Activated naive CD8-positive, alpha-beta T cell (primary cell): ENCODE measurements at regions not wholly inside any gene's neighbourhood (a gene's known extent, or its start where the extent isn't known, plus 50 kb on each side); places are given as distances from the start of the nearest gene placed in this dataset.
"Not testable (repeated sequence)": the region's sequence is repeated elsewhere in the genome, so short reads cannot be mapped to it uniquely, and the experiment has no call there.

ENCODE experiments used
- H3K27ac Mint-ChIP-seq: one replicate; pipeline ENCODE4 v1.8.0; 2021; ENCODE audit warnings: mixed read lengths
- H3K27me3 Mint-ChIP-seq: one replicate; pipeline ENCODE4 v1.8.0; 2021; ENCODE audit warnings: mixed read lengths
- H3K36me3 Mint-ChIP-seq: one replicate; pipeline ENCODE4 v1.8.0; 2021; ENCODE audit warnings: mixed read lengths
- H3K4me1 Mint-ChIP-seq: one replicate; pipeline ENCODE4 v1.8.0; 2021; ENCODE audit warnings: low read depth, mixed read lengths
- H3K4me3 Mint-ChIP-seq: one replicate; pipeline ENCODE4 v1.8.0; 2021; ENCODE audit warnings: mild to moderate bottlenecking, mixed read lengths
- H3K9me3 Mint-ChIP-seq: one replicate; pipeline ENCODE4 v1.8.0; 2021; ENCODE audit warnings: low read depth, mixed read lengths

DNA sequence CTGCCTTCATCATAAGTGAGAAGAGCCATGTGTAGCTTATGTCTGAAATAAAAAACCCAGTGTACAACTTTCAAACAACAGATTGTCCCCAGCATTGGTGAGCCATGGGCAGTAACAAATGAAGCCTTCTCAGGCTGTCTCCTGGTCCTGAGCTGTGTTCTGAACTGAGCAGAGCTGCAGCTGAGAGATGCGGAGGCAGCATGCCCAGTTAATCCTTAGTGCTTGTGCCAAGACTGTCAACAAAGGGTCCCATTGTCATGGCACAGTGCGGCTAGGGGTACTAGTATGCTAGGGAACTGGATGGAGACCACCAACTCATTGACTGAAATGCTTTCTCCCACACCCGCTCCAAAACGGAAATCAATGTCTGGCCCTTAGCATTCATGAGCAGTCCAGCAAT, 154.3 kb downstream of the RMST start:
- Mint-ChIP-seq H3K9me3 (no peaks in the 10 kb centered on the region), H3K4me3 (no peak overlapping the region), H3K27ac (no peak overlapping the region), H3K4me1 (no peaks in the 10 kb centered on the region), H3K27me3 (no peaks in the 10 kb centered on the region), H3K36me3 (no peaks in the 10 kb centered on the region)

GRCh38 chr12:97628962-97629361, 166.4 kb downstream of the RMST start:
- no peaks in the 10 kb centered on the region for H3K36me3 Mint-ChIP-seq
- H3K27me3 Mint-ChIP-seq = no peaks in the 10 kb centered on the region
- H3K27ac Mint-ChIP-seq = no peak overlapping the region
- no peaks in the 10 kb centered on the region for H3K9me3 Mint-ChIP-seq
- H3K4me1 Mint-ChIP-seq = no peaks in the 10 kb centered on the region
- no peak overlapping the region for H3K4me3 Mint-ChIP-seq

- Mint-ChIP-seq H3K4me1 (no peaks in the 10 kb centered on the region), H3K36me3 (no peaks in the 10 kb centered on the region), H3K27ac (no peak overlapping the region), H3K9me3 (no peaks in the 10 kb centered on the region), H3K4me3 (no peak overlapping the region), H3K27me3 (no peaks in the 10 kb centered on the region)
These were observed 166.8 kb downstream of the RMST start for GRCh38 chr12:97629382-97629781.

DNA sequence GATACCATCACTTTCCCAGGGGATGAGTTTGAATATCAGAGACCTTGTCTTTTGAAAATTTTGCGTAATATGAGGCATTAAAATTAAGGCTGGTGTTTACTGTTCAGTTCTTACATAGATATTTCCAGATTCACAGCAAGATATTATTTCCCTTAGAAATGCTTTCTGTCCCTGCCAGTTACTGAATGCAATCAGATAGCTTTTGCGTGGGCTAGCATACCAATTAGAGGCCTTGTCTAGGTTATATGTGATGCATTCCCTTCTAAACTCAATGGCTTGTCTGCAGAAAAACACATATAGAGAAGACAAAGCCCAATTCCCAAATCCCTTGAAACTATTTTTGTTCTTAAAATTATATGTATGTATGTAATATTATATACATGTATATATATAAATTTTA, 167.8 kb downstream of the RMST start:
- no peaks in the 10 kb centered on the region for H3K4me1 Mint-ChIP-seq
- H3K36me3 Mint-ChIP-seq = no peaks in the 10 kb centered on the region

DNA sequence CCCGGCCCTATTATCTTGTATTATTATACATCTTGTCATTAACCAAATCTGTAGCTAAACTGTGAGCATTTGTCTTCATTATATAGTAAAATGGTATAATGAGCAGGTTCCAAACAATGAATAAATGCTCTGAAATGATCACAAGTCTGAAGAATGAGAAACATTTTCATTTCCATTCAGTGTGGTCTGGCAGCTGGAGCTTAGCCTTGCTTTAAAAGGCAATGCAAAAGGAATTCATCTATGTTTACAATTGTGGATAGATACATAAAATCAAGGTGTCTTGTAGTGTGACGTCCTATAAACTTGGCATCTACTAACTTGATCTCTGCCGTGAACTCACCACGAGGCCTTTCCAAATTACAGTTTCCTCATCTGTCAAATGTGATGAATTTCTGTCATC, 168.3 kb downstream of the RMST start:
- peaks cover 4% of the 10 kb centered on the region for H3K9me3 Mint-ChIP-seq
- H3K4me1 Mint-ChIP-seq = no peaks in the 10 kb centered on the region
- H3K27ac Mint-ChIP-seq = no peak overlapping the region
- H3K27me3 Mint-ChIP-seq = no peaks in the 10 kb centered on the region
- H3K4me3 Mint-ChIP-seq = no peak overlapping the region
- H3K36me3 Mint-ChIP-seq = no peaks in the 10 kb centered on the region

More for the DNA sequence above, 167.8 kb downstream of the RMST start:
- Mint-ChIP-seq H3K4me3 (no peak overlapping the region), H3K27ac (no peak overlapping the region), H3K27me3 (no peaks in the 10 kb centered on the region), H3K9me3 (peaks cover 3% of the 10 kb centered on the region)

GRCh38 chr12:97637770-97638169, 175.2 kb downstream of the RMST start:
- Mint-ChIP-seq H3K9me3 (peaks cover 4% of the 10 kb centered on the region), H3K27me3 (no peaks in the 10 kb centered on the region), H3K4me1 (no peaks in the 10 kb centered on the region), H3K4me3 (no peak overlapping the region), H3K36me3 (no peaks in the 10 kb centered on the region), H3K27ac (no peak overlapping the region)

DNA sequence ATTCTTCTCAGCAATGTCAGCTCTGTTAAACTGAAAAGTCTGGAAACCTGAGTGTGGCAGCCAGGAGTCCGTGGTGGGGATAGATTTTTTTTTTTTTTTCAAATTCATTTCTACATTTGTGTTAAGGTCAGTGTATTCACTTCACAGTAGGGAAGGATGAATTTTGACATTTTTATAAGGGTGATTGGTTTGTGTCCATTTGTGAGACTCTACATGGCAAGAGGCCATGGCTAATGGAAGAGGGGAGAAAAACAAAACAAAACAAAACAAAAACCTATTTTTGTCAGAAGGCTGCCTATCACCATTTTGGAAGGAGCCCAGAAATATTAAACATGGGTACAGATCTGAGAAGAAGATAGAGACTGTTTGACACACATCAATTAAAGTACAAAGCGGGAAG, 176.1 kb downstream of the RMST start:
- Mint-ChIP-seq H3K36me3 (no peaks in the 10 kb centered on the region), H3K4me1 (no peaks in the 10 kb centered on the region), H3K27ac (no peak overlapping the region), H3K9me3 (peaks cover 4% of the 10 kb centered on the region), H3K4me3 (no peak overlapping the region), H3K27me3 (no peaks in the 10 kb centered on the region)

GRCh38 chr12:97639702-97640101, 177.1 kb downstream of the RMST start:
- H3K4me1 Mint-ChIP-seq = no peaks in the 10 kb centered on the region
- no peak overlapping the region for H3K4me3 Mint-ChIP-seq
- peaks cover 4% of the 10 kb centered on the region for H3K9me3 Mint-ChIP-seq

DNA sequence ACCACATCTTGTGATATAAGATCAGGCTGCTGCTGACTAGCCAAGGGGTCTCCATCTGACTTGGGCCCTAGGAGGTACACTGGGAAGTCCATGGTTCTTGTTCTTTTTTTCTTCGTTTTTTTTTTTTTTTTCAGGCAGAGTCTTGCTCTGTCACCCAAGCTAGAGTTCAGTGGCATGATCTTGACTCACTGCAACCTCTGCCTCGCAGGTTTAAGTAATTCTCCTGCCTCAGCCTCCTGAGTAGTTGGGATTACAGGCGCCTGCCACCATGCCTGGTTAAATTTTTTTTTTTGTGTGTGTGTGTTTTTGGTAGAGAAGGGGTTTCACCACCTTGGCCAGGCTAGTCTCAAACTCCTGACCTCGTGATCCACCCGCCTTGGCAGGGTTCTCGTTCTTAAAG, 178.2 kb downstream of the RMST start:
- Mint-ChIP-seq H3K9me3 (no peaks in the 10 kb centered on the region), H3K27me3 (no peaks in the 10 kb centered on the region), H3K4me3 (no peak overlapping the region), H3K36me3 (no peaks in the 10 kb centered on the region), H3K4me1 (no peaks in the 10 kb centered on the region), H3K27ac (no peak overlapping the region)

More at GRCh38 chr12:97639702-97640101, 177.1 kb downstream of the RMST start:
- Mint-ChIP-seq H3K27me3 (no peaks in the 10 kb centered on the region), H3K36me3 (no peaks in the 10 kb centered on the region), H3K27ac (no peak overlapping the region)

DNA sequence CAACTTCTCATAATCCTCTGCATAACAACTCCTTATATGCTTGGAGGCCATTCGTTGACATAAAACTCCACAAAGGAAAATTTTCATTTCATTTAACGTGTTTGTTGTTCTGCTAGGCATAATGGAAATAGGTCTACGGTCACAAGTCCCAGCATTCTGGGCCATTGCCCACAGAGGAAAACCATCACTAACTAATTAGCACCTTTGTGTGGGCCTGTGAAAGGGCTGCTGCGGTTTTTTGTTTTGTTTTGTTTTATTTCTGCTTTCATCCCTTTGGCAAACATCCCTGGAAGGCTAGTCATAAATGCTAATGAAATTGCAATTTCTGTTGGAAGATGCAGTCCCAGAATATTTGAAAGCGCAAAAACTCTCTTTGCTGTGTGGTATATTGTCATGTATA, 180.3 kb downstream of the RMST start:
- Mint-ChIP-seq H3K36me3 (no peaks in the 10 kb centered on the region), H3K9me3 (no peaks in the 10 kb centered on the region), H3K4me1 (no peaks in the 10 kb centered on the region), H3K4me3 (no peak overlapping the region), H3K27me3 (no peaks in the 10 kb centered on the region), H3K27ac (no peak overlapping the region)

DNA sequence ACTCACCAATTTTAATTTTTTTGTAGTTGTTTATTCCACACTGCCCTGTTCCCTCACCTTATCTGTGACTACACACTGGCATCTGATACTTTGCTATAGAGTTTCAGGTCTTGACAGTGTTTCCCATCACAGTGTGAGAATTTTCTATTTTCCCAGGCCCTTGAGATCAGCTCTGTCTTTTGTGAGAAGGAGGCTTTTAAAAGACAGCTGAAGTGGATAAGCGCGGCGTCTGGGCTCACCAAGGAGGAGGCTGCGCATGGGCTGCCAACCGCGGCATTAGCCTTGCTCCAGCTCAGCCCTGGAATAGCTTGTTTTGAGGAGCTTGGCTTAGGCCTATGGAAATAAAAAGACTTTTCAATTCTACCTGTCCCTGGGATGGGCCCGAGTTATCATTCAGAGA, 181.3 kb downstream of the RMST start:
- H3K36me3 Mint-ChIP-seq = no peaks in the 10 kb centered on the region
- no peaks in the 10 kb centered on the region for H3K9me3 Mint-ChIP-seq
- H3K4me3 Mint-ChIP-seq = no peak overlapping the region
- no peaks in the 10 kb centered on the region for H3K27me3 Mint-ChIP-seq
- H3K27ac Mint-ChIP-seq = no peak overlapping the region
- no peaks in the 10 kb centered on the region for H3K4me1 Mint-ChIP-seq

- H3K36me3 Mint-ChIP-seq = no peaks in the 10 kb centered on the region
- H3K4me3 Mint-ChIP-seq = no peak overlapping the region
- no peaks in the 10 kb centered on the region for H3K27me3 Mint-ChIP-seq
- H3K4me1 Mint-ChIP-seq = no peaks in the 10 kb centered on the region
- H3K27ac Mint-ChIP-seq = no peak overlapping the region
- peaks cover 5% of the 10 kb centered on the region for H3K9me3 Mint-ChIP-seq
These were observed 183.1 kb downstream of the RMST start for GRCh38 chr12:97645726-97646125.

- Mint-ChIP-seq H3K4me3 (no peak overlapping the region), H3K4me1 (no peaks in the 10 kb centered on the region), H3K27ac (no peak overlapping the region), H3K9me3 (peaks cover 5% of the 10 kb centered on the region), H3K36me3 (no peaks in the 10 kb centered on the region), H3K27me3 (no peaks in the 10 kb centered on the region)
These were observed 184.5 kb downstream of the RMST start for GRCh38 chr12:97647142-97647541.

GRCh38 chr12:97650242-97650641, 187.6 kb downstream of the RMST start:
- no peak overlapping the region for H3K27ac Mint-ChIP-seq
- H3K27me3 Mint-ChIP-seq = no peaks in the 10 kb centered on the region
- no peaks in the 10 kb centered on the region for H3K4me1 Mint-ChIP-seq
- no peak overlapping the region for H3K4me3 Mint-ChIP-seq
- H3K36me3 Mint-ChIP-seq = no peaks in the 10 kb centered on the region
- peaks cover 5% of the 10 kb centered on the region for H3K9me3 Mint-ChIP-seq

- H3K27me3 Mint-ChIP-seq, H3K27ac Mint-ChIP-seq, H3K4me3 Mint-ChIP-seq, H3K9me3 Mint-ChIP-seq, H3K4me1 Mint-ChIP-seq, H3K36me3 Mint-ChIP-seq: not testable (repeated sequence)
These were observed 193.9 kb downstream of the RMST start for GRCh38 chr12:97656548-97656947.

GRCh38 chr12:97659117-97659880, 196.7 kb downstream of the RMST start:
- Mint-ChIP-seq H3K4me1 (no peaks in the 10 kb centered on the region), H3K27ac (no peak overlapping the region), H3K9me3 (no peaks in the 10 kb centered on the region), H3K4me3 (no peak overlapping the region), H3K36me3 (no peaks in the 10 kb centered on the region), H3K27me3 (peaks cover 3% of the 10 kb centered on the region)
